Neuronal stem cell (in vitro differentiated cells): ENCODE measurements at regions not wholly inside any gene's neighbourhood (a gene's known extent, or its start where the extent isn't known, plus 50 kb on each side); places are given as distances from the start of the nearest gene placed in this dataset.
"Not testable (repeated sequence)": the region's sequence is repeated elsewhere in the genome, so short reads cannot be mapped to it uniquely, and the experiment has no call there.

Experiments used
- DNase-seq: peaks from one replicate; pipeline ENCODE4 v3.0.0-alpha.2; 2013; ENCODE audit warnings: low spot score
- H2AFZ ChIP-seq: one replicate; pipeline ENCODE4 v1.6.1; 2013; ENCODE audit warnings: mild to moderate bottlenecking, low read length, inconsistent platforms
- H2AK5ac ChIP-seq: 2 replicates; pipeline ENCODE4 v1.6.1; 2013; ENCODE audit warnings: low read depth, mild to moderate bottlenecking, inconsistent platforms, low read length, moderate library complexity, mixed read lengths
- H2BK120ac ChIP-seq: 2 replicates; pipeline ENCODE4 v1.6.1; 2013; ENCODE audit warnings: low read depth, mild to moderate bottlenecking, inconsistent platforms, low read length, moderate library complexity, mixed read lengths
- H2BK12ac ChIP-seq: one replicate; pipeline ENCODE4 v1.6.1; 2013; ENCODE audit warnings: low read length, inconsistent platforms
- H2BK15ac ChIP-seq: 2 replicates; pipeline ENCODE4 v1.6.1; 2013; ENCODE audit warnings: mild to moderate bottlenecking, low read length, inconsistent platforms, mixed read lengths
- H2BK5ac ChIP-seq: one replicate; pipeline ENCODE4 v1.6.1; 2013; ENCODE audit warnings: inconsistent platforms, mild to moderate bottlenecking, low read length, moderate library complexity
- H3K14ac ChIP-seq: one replicate; pipeline ENCODE4 v1.6.1; 2013; ENCODE audit warnings: low read length, inconsistent platforms
- H3K18ac ChIP-seq: 2 replicates; pipeline ENCODE4 v1.6.1; 2013; ENCODE audit warnings: low read length, inconsistent platforms
- H3K23ac ChIP-seq: 2 replicates; pipeline ENCODE4 v1.6.1; 2013; ENCODE audit warnings: low read depth, mild to moderate bottlenecking, mixed read lengths, low read length, inconsistent platforms; ENCODE audit not compliant: poor library complexity
- H3K27ac ChIP-seq: replicated peaks from 3 replicates; pipeline ENCODE4 v1.5.1; 2013; ENCODE audit warnings: low read length, inconsistent platforms
- H3K27me3 ChIP-seq, 3 experiments: 2 replicates each; pipeline ENCODE4 v1.6.1; 2013; ENCODE audit warnings: low read length in 3 of 3, mild to moderate bottlenecking in 2 of 3, inconsistent platforms in 1 of 3, low read depth in 1 of 3, mixed read lengths in 1 of 3, moderate library complexity in 1 of 3; ENCODE audit not compliant: control insufficient read depth in 3 of 3, insufficient read depth in 3 of 3
- H3K36me3 ChIP-seq, 2 donors: replicated peaks in 1 of 2; 2 replicates each; pipeline ENCODE4 v1.6.1; 2013; ENCODE audit warnings: low read length in 2 of 2; ENCODE audit not compliant: control insufficient read depth in 2 of 2, insufficient read depth in 2 of 2
- H3K4ac ChIP-seq: 2 replicates; pipeline ENCODE4 v1.6.1; 2013; ENCODE audit warnings: inconsistent platforms, mild to moderate bottlenecking, low read length, moderate library complexity
- H3K4me1 ChIP-seq, 2 donors: 1 replicate in 1 of 2; 2 replicates in 1 of 2; pipeline ENCODE4 v1.6.1; 2013; ENCODE audit warnings: low read length in 2 of 2, low read depth in 1 of 2; ENCODE audit not compliant: control insufficient read depth in 2 of 2, insufficient read depth in 1 of 2
- H3K4me2 ChIP-seq: one replicate; pipeline ENCODE4 v1.6.1; 2013; ENCODE audit warnings: mild to moderate bottlenecking, low read length, inconsistent platforms; ENCODE audit not compliant: insufficient read depth, poor library complexity, severe bottlenecking
- H3K4me3 ChIP-seq, 2 donors: 2 replicates each; pipeline ENCODE4 v1.5.1; 2013; ENCODE audit warnings: low read length in 2 of 2, mild to moderate bottlenecking in 2 of 2, inconsistent platforms in 1 of 2, moderate library complexity in 1 of 2
- H3K79me1 ChIP-seq: one replicate; pipeline ENCODE4 v1.6.1; 2013; ENCODE audit warnings: low read depth, mild to moderate bottlenecking, inconsistent platforms, low read length, moderate library complexity
- H3K9ac ChIP-seq: one replicate; pipeline ENCODE4 v1.6.1; 2013; ENCODE audit warnings: mild to moderate bottlenecking, low read depth, low read length, inconsistent platforms; ENCODE audit not compliant: poor library complexity
- H3K9me3 ChIP-seq, 2 donors: replicated peaks in 1 of 2; 2 replicates each; pipeline versions ENCODE3 to v1.6.1; 2013; ENCODE audit warnings: low read length in 2 of 2, mild to moderate bottlenecking in 2 of 2, inconsistent platforms in 1 of 2, low read depth in 1 of 2, mixed read lengths in 1 of 2, moderate library complexity in 1 of 2; ENCODE audit not compliant: control insufficient read depth in 2 of 2, insufficient read depth in 1 of 2
- H4K8ac ChIP-seq: one replicate; pipeline ENCODE4 v1.6.1; 2013; ENCODE audit warnings: low read depth, mild to moderate bottlenecking, inconsistent platforms, low read length, moderate library complexity
- H4K91ac ChIP-seq: one replicate; pipeline ENCODE4 v1.6.1; 2013; ENCODE audit warnings: low read length, low read depth, mild to moderate bottlenecking, inconsistent platforms; ENCODE audit not compliant: poor library complexity
- WGBS, 2 donors: extraction: QIAGEN DNeasy Blood & Tissue Kit; methylation state at CpG; one replicate each; pipeline ENCODE4 v1.1.7; 2013; ENCODE audit warnings: missing lambda C conversion rate in 2 of 2, mixed read lengths in 1 of 2; ENCODE audit not compliant: insufficient read length in 2 of 2, insufficient replicate concordance in 1 of 2; ENCODE audit errors: extremely low coverage in 2 of 2; 5-methylcytosine and 5-hydroxymethylcytosine counted together

GRCh38 chr21:35516292-35516691 is 467.2 kb upstream of the RUNX1 start:
- H3K79me1 ChIP-seq, H3K23ac ChIP-seq, H3K18ac ChIP-seq, H2BK5ac ChIP-seq, H3K4me1 ChIP-seq, H2BK120ac ChIP-seq, H4K91ac ChIP-seq, H3K14ac ChIP-seq, H4K8ac ChIP-seq, H2BK15ac ChIP-seq, H2BK12ac ChIP-seq, H3K36me3 ChIP-seq, H2AK5ac ChIP-seq, H3K4me3 ChIP-seq, H3K9me3 ChIP-seq, H3K4me2 ChIP-seq, H3K27me3 ChIP-seq, H3K27ac ChIP-seq, DNase-seq, H3K9ac ChIP-seq, H2AFZ ChIP-seq, H3K4ac ChIP-seq: not testable (repeated sequence)
- no CpG with 5 or more reads among the region's 2 CpGs for WGBS, 2 donors

DNA sequence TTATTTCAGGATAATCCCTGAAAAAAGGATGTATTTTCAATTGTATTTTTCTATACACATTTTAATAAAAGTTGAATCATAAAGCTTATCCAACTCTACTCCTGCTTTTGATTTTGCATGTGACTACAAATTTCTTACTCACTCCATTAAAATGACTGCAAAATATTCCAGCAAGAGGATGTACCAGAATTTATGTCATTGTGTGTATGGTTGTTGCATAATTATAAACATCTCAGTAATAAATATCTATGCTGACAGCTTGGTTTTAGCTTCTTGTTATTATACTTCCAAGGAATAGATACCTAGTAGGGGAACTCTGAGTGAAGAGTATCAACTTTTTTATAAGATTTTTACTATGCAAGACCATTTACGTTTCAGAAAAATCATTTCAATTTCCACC is 463.2 kb upstream of the RUNX1 start:
- Histone ChIP-seq H3K27me3 (no peaks in the 10 kb centered on the region), H3K4ac (no peak overlapping the region), H3K23ac (no peak overlapping the region), H2BK15ac (no peak overlapping the region), H2AK5ac (no peak overlapping the region), H3K14ac (no peak overlapping the region), H3K27ac (no peak overlapping the region), H2BK12ac (no peak overlapping the region), H3K4me2 (no peak overlapping the region), H4K8ac (no peak overlapping the region), H2AFZ (no peak overlapping the region), H3K9ac (no peak overlapping the region), H3K36me3 (no peaks in the 10 kb centered on the region), H3K79me1 (no peaks in the 10 kb centered on the region), H3K18ac (no peak overlapping the region), H2BK5ac (no peak overlapping the region), H3K4me3 (no peak overlapping the region), H2BK120ac (no peak overlapping the region), H4K91ac (no peak overlapping the region), H3K9me3 (no peaks in the 10 kb centered on the region), H3K4me1 (no peaks in the 10 kb centered on the region)
- DNase-seq, result no peak
- WGBS, 2 donors, result no CpG with 5 or more reads among the region's 1 CpG

DNA sequence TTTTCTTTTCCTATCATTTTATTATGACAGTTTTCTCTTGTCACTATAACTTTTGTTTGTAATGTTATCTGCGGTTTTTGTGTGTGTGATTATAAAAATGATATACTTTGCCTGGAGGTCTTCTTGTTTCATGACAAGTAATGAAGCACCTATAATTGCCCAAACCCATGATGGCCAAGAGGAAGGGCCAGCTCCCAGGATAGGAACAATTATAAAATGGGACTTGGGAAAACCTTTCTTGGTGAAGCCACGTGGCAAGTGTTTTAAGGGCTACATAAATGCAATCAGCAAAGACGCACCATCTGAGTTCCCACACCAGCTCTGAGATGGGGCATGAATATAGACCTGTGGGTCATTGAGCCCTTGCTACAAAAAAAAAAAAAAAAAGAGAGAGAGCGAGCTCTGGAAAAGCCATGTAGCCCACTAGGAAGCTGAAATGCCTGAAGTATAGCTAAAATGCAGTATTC is 462.6 kb upstream of the RUNX1 start:
- no peak overlapping the region for H4K91ac ChIP-seq
- no peak overlapping the region for H2AFZ ChIP-seq
- H2BK12ac ChIP-seq, result no peak overlapping the region
- no peak overlapping the region for H3K18ac ChIP-seq
- no peak overlapping the region for H2BK5ac ChIP-seq
- H3K27ac ChIP-seq, result no peak overlapping the region
- H3K4ac ChIP-seq, result no peak overlapping the region
- H2BK120ac ChIP-seq, result no peak overlapping the region
- no CpG with 5 or more reads among the region's 4 CpGs for WGBS, 2 donors
- H3K14ac ChIP-seq, result no peak overlapping the region
- no peaks in the 10 kb centered on the region for H3K27me3 ChIP-seq
- H3K9me3 ChIP-seq, result no peaks in the 10 kb centered on the region
- H3K4me2 ChIP-seq, result no peak overlapping the region
- no peaks in the 10 kb centered on the region for H3K79me1 ChIP-seq
- no peak overlapping the region for H3K23ac ChIP-seq
- H4K8ac ChIP-seq, result no peak overlapping the region
- no peaks in the 10 kb centered on the region for H3K36me3 ChIP-seq
- no peak overlapping the region for H3K4me3 ChIP-seq
- no peak overlapping the region for H2BK15ac ChIP-seq
- H3K4me1 ChIP-seq, result no peaks in the 10 kb centered on the region
- H3K9ac ChIP-seq, result no peak overlapping the region
- DNase-seq, result no peak
- no peak overlapping the region for H2AK5ac ChIP-seq

DNA sequence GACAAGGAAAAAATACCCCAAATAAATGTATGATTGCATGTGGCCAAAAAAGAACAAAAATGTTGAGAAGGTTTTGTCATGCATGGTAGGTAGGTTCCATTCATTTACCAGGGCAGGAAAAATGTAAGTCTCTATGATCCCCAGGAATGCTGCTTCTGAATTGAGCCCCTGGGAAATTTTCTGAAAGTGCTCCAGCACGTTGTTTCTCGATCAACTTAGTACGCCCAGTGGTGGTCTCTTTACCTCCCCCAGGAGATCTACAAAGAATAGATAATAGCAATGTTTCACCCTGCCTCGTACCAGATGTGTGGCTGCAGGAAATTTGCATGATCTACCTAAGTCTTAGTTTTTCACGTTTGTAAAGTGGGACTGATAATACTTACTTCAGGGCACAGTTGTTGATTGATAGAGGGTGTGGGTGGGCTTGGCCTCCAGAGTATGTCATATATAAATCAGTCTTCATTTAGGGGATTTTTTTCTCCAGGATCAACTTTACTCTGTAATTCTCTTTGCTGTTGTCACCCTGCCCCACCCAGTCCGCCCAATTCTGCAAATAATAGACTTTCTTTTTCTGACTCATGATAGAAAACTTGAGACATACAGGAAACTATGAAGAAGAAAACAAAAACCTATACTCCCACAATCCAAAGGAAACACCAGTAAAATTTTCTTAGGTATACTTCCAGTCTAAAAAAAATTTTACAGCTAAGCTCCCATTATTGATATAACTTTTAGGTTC is 462.0 kb upstream of the RUNX1 start:
- Histone ChIP-seq H2BK120ac (no peak overlapping the region), H2BK12ac (no peak overlapping the region), H3K27ac (no peak overlapping the region), H3K4me3 (no peak overlapping the region), H3K18ac (no peak overlapping the region), H3K27me3 (no peaks in the 10 kb centered on the region), H2AFZ (no peak overlapping the region), H3K9me3 (no peaks in the 10 kb centered on the region), H3K14ac (no peak overlapping the region), H4K8ac (no peak overlapping the region), H3K9ac (no peak overlapping the region), H3K4me2 (no peak overlapping the region), H3K4ac (no peak overlapping the region), H3K4me1 (no peaks in the 10 kb centered on the region), H4K91ac (no peak overlapping the region), H3K36me3 (no peaks in the 10 kb centered on the region), H3K23ac (no peak overlapping the region), H2AK5ac (no peak overlapping the region), H3K79me1 (no peaks in the 10 kb centered on the region), H2BK5ac (no peak overlapping the region), H2BK15ac (no peak overlapping the region)
- no CpG with 5 or more reads among the region's 6 CpGs for WGBS, 2 donors
- no peak for DNase-seq
